ENCODE measurements at regions not wholly inside any gene's neighbourhood (a gene's known extent, or its start where the extent isn't known, plus 50 kb on each side); places are given as distances from the start of the nearest gene placed in this dataset.

DNA sequence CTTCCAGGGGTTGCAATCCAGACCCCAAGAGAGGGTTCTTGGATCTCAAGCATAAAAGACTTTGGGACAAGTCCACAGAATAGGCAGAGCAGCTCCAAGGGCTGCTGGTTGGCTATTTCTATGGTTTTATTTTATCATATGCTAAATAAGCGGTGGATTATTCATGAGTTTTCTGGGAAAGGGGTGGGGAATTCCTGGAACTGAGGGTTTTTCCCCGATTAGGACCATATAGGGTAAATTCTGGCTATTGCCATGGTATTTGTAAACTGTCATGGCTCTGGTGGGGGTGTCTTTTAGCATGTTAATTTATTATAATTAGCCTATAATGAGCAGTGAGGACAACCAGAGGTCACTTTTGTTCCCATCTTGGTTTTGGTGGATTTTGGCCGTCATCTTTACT is 270.9 kb upstream of the PLXNA2 start:
- TF ChIP-seq FOXM1 (IDR thresholded peaks at IDR 0.05; ENCODE audit: borderline replicate concordance) (no peak), TARDBP (IDR thresholded peaks at IDR 0.05) (no peak), SUZ12 (IDR thresholded peaks at IDR 0.05) (no peak), FOXA1 (IDR thresholded peaks at IDR 0.05) (no peak), SP1 (IDR thresholded peaks at IDR 0.05) (no peak), BHLHE40 (IDR thresholded peaks at IDR 0.05; ENCODE audit: borderline replicate concordance) (no peak)
